DOHH2 (cell line): ENCODE measurements at regions not wholly inside any gene's neighbourhood (a gene's known extent, or its start where the extent isn't known, plus 50 kb on each side); places are given as distances from the start of the nearest gene placed in this dataset.

Experiments
- CTCF ChIP-seq: fragments of 200-600 bp; sonication (generic); IDR thresholded peaks from one replicate; pipeline ENCODE4 v1.5.1; 2014; ENCODE audit warnings: antibody characterized with exemption, mild to moderate bottlenecking, low read depth, low read length; ENCODE audit not compliant: poor library complexity, severe bottlenecking
- EZH2phosphoT487 ChIP-seq: fragments of 200-600 bp; sonication (generic); IDR thresholded peaks from 2 replicates; pipeline ENCODE4 v1.6.1; 2017; ENCODE audit warnings: borderline replicate concordance, mild to moderate bottlenecking, antibody characterized with exemption, low read length, moderate library complexity, mixed read lengths

- no peak for TF ChIP-seq CTCF
- no peak for TF ChIP-seq EZH2phosphoT487
Measured at GRCh38 chr2:147094077-147094476, 750.8 kb upstream of the ACVR2A start.
